Heart left ventricle (tissue), 16 donors: ENCODE measurements at regions not wholly inside any gene's neighbourhood (a gene's known extent, or its start where the extent isn't known, plus 50 kb on each side); places are given as distances from the start of the nearest gene placed in this dataset.

Experiments
- ATAC-seq, 4 donors: fragments of 200-7000 bp; cut with Tn5 transposase; one replicate each; pipeline ENCODE4 v1.9.1; 2020 to 2022; ENCODE audit warnings: moderate library complexity in 4 of 4, mild to moderate bottlenecking in 3 of 4, moderate number of reproducible peaks in 1 of 4
- DNase-seq, 5 donors: peaks; one replicate each; pipeline ENCODE4 v3.0.0-alpha.2; 2020
- H3K27ac ChIP-seq, 12 donors: fragments of 200-600 bp; sonication (generic) in 4 of 12; one replicate each; pipeline versions ENCODE4 v1.5.0 to v1.8.0; 2016 to 2022; ENCODE audit warnings: mild to moderate bottlenecking in 2 of 12
- H3K27me3 ChIP-seq, 9 donors: fragments of 200-600 bp; sonication (generic) in 2 of 9; one replicate each; pipeline versions ENCODE4 v1.5.1 to v1.8.0; 2016 to 2022; ENCODE audit warnings: mild to moderate bottlenecking in 3 of 9
- H3K36me3 ChIP-seq, 9 donors: fragments of 200-600 bp; sonication (generic) in 2 of 9; one replicate each; pipeline versions ENCODE4 v1.5.0 to v1.8.0; 2018 to 2022; ENCODE audit warnings: mild to moderate bottlenecking in 2 of 9
- H3K4me1 ChIP-seq, 12 donors: fragments of 200-600 bp; sonication (generic) in 4 of 12; one replicate each; pipeline versions ENCODE4 v1.5.0 to v1.8.0; 2016 to 2022; ENCODE audit warnings: mild to moderate bottlenecking in 3 of 12
- H3K4me3 ChIP-seq, 12 donors: fragments of 200-600 bp; sonication (generic) in 4 of 12; one replicate each; pipeline versions ENCODE4 v1.5.0 to v1.8.0; 2017 to 2022; ENCODE audit warnings: mild to moderate bottlenecking in 9 of 12, moderate library complexity in 4 of 12
- H3K9me3 ChIP-seq, 12 donors: fragments of 200-600 bp; sonication (generic) in 4 of 12; one replicate each; pipeline versions ENCODE4 v1.5.0 to v1.8.0; 2016 to 2022; ENCODE audit warnings: mild to moderate bottlenecking in 1 of 12
- CTCF ChIP-seq, 12 donors: fragments of 200-600 bp; sonication (generic) in 4 of 12; IDR thresholded peaks; one replicate each; pipeline versions ENCODE4 v1.5.0 to v1.8.0; 2018 to 2022; ENCODE audit warnings: antibody characterized with exemption in 12 of 12, mild to moderate bottlenecking in 5 of 12
- POLR2A ChIP-seq, 2 donors: fragments of 450-650 bp; IDR thresholded peaks; one replicate each; pipeline ENCODE4 v1.6.1; 2017; ENCODE audit warnings: antibody characterized with exemption in 2 of 2, mild to moderate bottlenecking in 2 of 2, moderate library complexity in 2 of 2
- WGBS, 4 donors: extraction: QIAGEN DNeasy Blood & Tissue Kit in 2 of 4; methylation state at CpG; one replicate each; pipeline versions ENCODE4 v1.1.5 to v1.1.7; 2013 to 2018; 5-methylcytosine and 5-hydroxymethylcytosine counted together
- intact Hi-C, 10 donors: fragments of 100-400 bp; cut with DNase I; formaldehyde crosslinking; loops; one replicate each; pipeline versions ENCODE4 v1.11.1 to v1.14.2; 2022
- donor health status: ischemic (EF 13 %, LVEDD 7.1; RV severe dilation, severe dysfunction).
- donor health status: healthy with polysubstance abuse.
- donor health status: DM: no; HTN: yes; CAD: no.
- donor health status: DM: no; HTN: no; CAD: no.
- donor health status: ischemic (EF 25% LVEDD 6.9; RV normal size, moderate dysfunction).
- donor health status: ischemic (EF 25% LVEDD 5.7; RV mildly dilated, moderate dysfunction).
- donor health status: healthy.
- donor health status: DM: yes; HTN: yes; CAD: no.
- donor health status: ischemic (EF 35%, LVEDD 5.7; RV mildly dilated, moderate dysfunction).
- donor health status: nonischemic (EF 11% LVEDD 7.7; RV severe dilation, severe dysfunction).
- donor health status: DM: yes; HTN: yes; CAD: no.
- donor health status: PGD.
- donor health status: ischemic (EF 29% LVEDD 5.4; RV normal size, mild dysfunction).
- donor health status: nonischemic (EF 23%, LVEDD 6.1; RV moderate dilation, normal function).

- Histone ChIP-seq H3K27me3 (no peaks in the 10 kb centered on the region), H3K27ac (no peak overlapping the region), H3K4me1 (no peaks in the 10 kb centered on the region), H3K36me3 (no peaks in the 10 kb centered on the region), H3K9me3 (peaks cover 0 to 8% (median 0%) of the 10 kb centered on the region in 12 donors), H3K4me3 (no peak overlapping the region)
- TF ChIP-seq CTCF (IDR thresholded peaks at IDR 0.05) (no peak), POLR2A (IDR thresholded peaks at IDR 0.05) (no peak)
- no peak for ATAC-seq
- intact Hi-C loops, result no loop called here
- DNase-seq, result no peak
Measured at GRCh38 chr14:45742187-45742586, 489.2 kb upstream of the MIS18BP1 start.

GRCh38 chr14:45728434-45729225 is 475.6 kb upstream of the MIS18BP1 start:
- Histone ChIP-seq H3K27ac (no peak overlapping the region), H3K9me3 (no peaks in the 10 kb centered on the region), H3K4me3 (no peak overlapping the region), H3K27me3 (no peaks in the 10 kb centered on the region), H3K4me1 (no peaks in the 10 kb centered on the region), H3K36me3 (no peaks in the 10 kb centered on the region)
- TF ChIP-seq CTCF (IDR thresholded peaks at IDR 0.05) (no peak), POLR2A (IDR thresholded peaks at IDR 0.05) (no peak)
- ATAC-seq (no peak), DNase-seq (no peak)
- WGBS, 4 donors, result 51 to 82% (median 67%) methylated on average over 3 of the region's 3 CpGs
- intact Hi-C loops, result no loop called here

DNA sequence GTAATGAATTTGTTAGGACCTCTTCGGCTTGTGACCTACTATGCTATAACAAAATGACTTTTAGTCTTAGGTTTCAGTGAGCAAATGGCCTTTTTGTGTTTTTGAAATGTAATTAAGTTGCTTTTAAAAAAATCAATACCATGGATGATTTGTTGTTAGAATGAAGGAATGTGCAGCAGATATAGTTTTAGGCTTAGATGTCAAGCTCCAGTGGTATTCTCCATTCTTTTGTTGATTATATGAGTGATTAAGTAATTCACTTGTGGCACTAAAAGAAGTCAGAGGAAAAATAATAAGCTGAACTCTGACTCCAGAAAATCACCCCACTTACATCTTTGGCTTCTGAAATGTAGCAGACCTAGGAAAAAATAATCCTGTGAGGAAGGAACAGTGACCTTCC is 474.1 kb upstream of the MIS18BP1 start:
- TF ChIP-seq POLR2A (IDR thresholded peaks at IDR 0.05) (no peak), CTCF (IDR thresholded peaks at IDR 0.05) (no peak)
- no peak for DNase-seq
- Histone ChIP-seq H3K27me3 (no peaks in the 10 kb centered on the region), H3K4me3 (no peak overlapping the region), H3K36me3 (no peaks in the 10 kb centered on the region), H3K4me1 (no peaks in the 10 kb centered on the region), H3K27ac (no peak overlapping the region), H3K9me3 (peaks cover 0 to 2% (median 0%) of the 10 kb centered on the region in 12 donors)
- 76 to 91% (median 86%) methylated on average over 1 of the region's 1 CpG for WGBS, 4 donors
- intact Hi-C loops, result no loop called here
- ATAC-seq, result no peak

GRCh38 chr14:45721472-45721871 is 468.5 kb upstream of the MIS18BP1 start:
- TF ChIP-seq POLR2A (IDR thresholded peaks at IDR 0.05), result no peak
- no peak for TF ChIP-seq CTCF (IDR thresholded peaks at IDR 0.05)
- Histone ChIP-seq H3K9me3 (peaks cover 0 to 2% (median 0%) of the 10 kb centered on the region in 12 donors), H3K27ac (no peak overlapping the region), H3K36me3 (no peaks in the 10 kb centered on the region), H3K4me1 (no peaks in the 10 kb centered on the region), H3K27me3 (no peaks in the 10 kb centered on the region), H3K4me3 (no peak overlapping the region)
- DNase-seq, result no peak
- intact Hi-C loops, result no loop called here
- ATAC-seq, result no peak
